Upper lobe of left lung (tissue), 6 donors: ENCODE measurements at regions not wholly inside any gene's neighbourhood (a gene's known extent, or its start where the extent isn't known, plus 50 kb on each side); places are given as distances from the start of the nearest gene placed in this dataset.

Experiments
- ATAC-seq, 2 donors: fragments of 200-7000 bp; cut with Tn5 transposase; one replicate each; pipeline ENCODE4 v1.9.1; 2022; ENCODE audit warnings: mild to moderate bottlenecking in 2 of 2, moderate library complexity in 2 of 2; ENCODE audit not compliant: low FRiP score in 2 of 2
- DNase-seq, 2 donors: peaks; one replicate each; pipeline ENCODE4 v3.0.0-alpha.2; 2019 to 2020
- H3K27ac ChIP-seq, 4 donors: fragments of 200-600 bp; sonication (generic); one replicate each; pipeline ENCODE4 v1.5.1; 2016 to 2019
- H3K27me3 ChIP-seq, 4 donors: fragments of 200-600 bp; sonication (generic); one replicate each; pipeline ENCODE4 v1.5.1; 2017 to 2019
- H3K36me3 ChIP-seq, 4 donors: fragments of 200-600 bp; sonication (generic); one replicate each; pipeline ENCODE4 v1.5.1; 2016 to 2019
- H3K4me1 ChIP-seq, 4 donors: fragments of 200-600 bp; sonication (generic); one replicate each; pipeline ENCODE4 v1.5.1; 2018 to 2019
- H3K4me3 ChIP-seq, 4 donors: fragments of 200-600 bp; sonication (generic); one replicate each; pipeline ENCODE4 v1.5.1; 2017 to 2019; ENCODE audit warnings: mild to moderate bottlenecking in 2 of 4, moderate library complexity in 1 of 4
- H3K9me3 ChIP-seq, 4 donors: fragments of 200-600 bp; sonication (generic); one replicate each; pipeline ENCODE4 v1.5.1; 2018 to 2019
- CTCF ChIP-seq, 6 experiments: fragments of 450-650 bp in 4 of 6; fragments of 200-600 bp in 2 of 6; sonication (generic) in 2 of 6; IDR thresholded peaks; one replicate each; pipeline ENCODE4 v1.5.1; 2016 to 2019; ENCODE audit warnings: antibody characterized with exemption in 6 of 6
- EP300 ChIP-seq, 4 donors: sonication (generic); formaldehyde crosslinking; IDR thresholded peaks; one replicate each; pipeline ENCODE4 v1.5.1; 2017; ENCODE audit warnings: antibody characterized with exemption in 4 of 4, control low read depth in 2 of 4
- POLR2A ChIP-seq, 4 donors: fragments of 450-650 bp; IDR thresholded peaks; one replicate each; pipeline ENCODE4 v1.5.1; 2016 to 2017; ENCODE audit warnings: antibody characterized with exemption in 4 of 4, mild to moderate bottlenecking in 2 of 4
- POLR2AphosphoS5 ChIP-seq, 2 donors: sonication (generic); formaldehyde crosslinking; IDR thresholded peaks; one replicate each; pipeline ENCODE4 v1.5.1; 2017; ENCODE audit warnings: antibody characterized with exemption in 2 of 2
- WGBS, 2 donors: methylation state at CpG; one replicate each; pipeline ENCODE4 v1.1.5; 2017 to 2018; 5-methylcytosine and 5-hydroxymethylcytosine counted together
- donor health status: DM: no; HTN: no; CAD: no; lungs with moderate emphysema.
- donor health status: DM: no; HTN: yes; CAD: no; lungs with severe emphysema.

- DNase-seq (no peak), ATAC-seq (no peak)
- H3K27ac ChIP-seq: no peak overlapping the region
- WGBS, 2 donors: 70 to 89% methylated on average over 3 of the region's 3 CpGs
- no peaks in the 10 kb centered on the region for H3K27me3 ChIP-seq
- H3K4me3 ChIP-seq: no peak overlapping the region
- H3K4me1 ChIP-seq: no peaks in the 10 kb centered on the region
- TF ChIP-seq CTCF (IDR thresholded peaks at IDR 0.05) (no peak), EP300 (IDR thresholded peaks at IDR 0.05) (no peak), POLR2AphosphoS5 (IDR thresholded peaks at IDR 0.05) (no peak), POLR2A (IDR thresholded peaks at IDR 0.05) (no peak)
- peaks cover 0 to 4% (median 3%) of the 10 kb centered on the region in 4 donors for H3K9me3 ChIP-seq
- no peaks in the 10 kb centered on the region for H3K36me3 ChIP-seq
These were observed 55.9 kb upstream of the KIAA1217 start for GRCh38 chr10:24153031-24153430.

- H3K27ac ChIP-seq: no peak overlapping the region
- H3K27me3 ChIP-seq: no peaks in the 10 kb centered on the region
- no peak for TF ChIP-seq POLR2A (IDR thresholded peaks at IDR 0.05)
- TF ChIP-seq CTCF (IDR thresholded peaks at IDR 0.05): no peak
- no peak for TF ChIP-seq EP300 (IDR thresholded peaks at IDR 0.05)
- TF ChIP-seq POLR2AphosphoS5 (IDR thresholded peaks at IDR 0.05): no peak
- no peak for DNase-seq
- WGBS, 2 donors: 78 to 83% methylated on average over 3 of the region's 3 CpGs
- no peak overlapping the region for H3K4me3 ChIP-seq
- no peaks in the 10 kb centered on the region for H3K36me3 ChIP-seq
- H3K4me1 ChIP-seq: no peaks in the 10 kb centered on the region
- ATAC-seq: no peak
- peaks cover 0 to 5% (median 4%) of the 10 kb centered on the region in 4 donors for H3K9me3 ChIP-seq
These were observed 55.4 kb upstream of the KIAA1217 start for GRCh38 chr10:24153537-24153936.

GRCh38 chr10:24156686-24157085, 52.3 kb upstream of the KIAA1217 start:
- H3K4me3 ChIP-seq: no peak overlapping the region
- H3K27me3 ChIP-seq: no peaks in the 10 kb centered on the region
- no peak for DNase-seq
- WGBS, 2 donors: 63 to 74% methylated on average over 3 of the region's 3 CpGs
- H3K9me3 ChIP-seq: peaks cover 0 to 5% (median 4%) of the 10 kb centered on the region in 4 donors
- no peak for ATAC-seq
- no peak for TF ChIP-seq POLR2AphosphoS5 (IDR thresholded peaks at IDR 0.05)
- no peak for TF ChIP-seq POLR2A (IDR thresholded peaks at IDR 0.05)
- no peak for TF ChIP-seq CTCF (IDR thresholded peaks at IDR 0.05)
- H3K36me3 ChIP-seq: no peaks in the 10 kb centered on the region
- H3K27ac ChIP-seq: no peak overlapping the region
- H3K4me1 ChIP-seq: no peaks in the 10 kb centered on the region

GRCh38 chr10:24157567-24157966, 51.4 kb upstream of the KIAA1217 start:
- peaks cover 0 to 5% (median 4%) of the 10 kb centered on the region in 4 donors for H3K9me3 ChIP-seq
- H3K4me3 ChIP-seq: no peak overlapping the region
- H3K4me1 ChIP-seq: no peaks in the 10 kb centered on the region
- no peak for ATAC-seq
- H3K36me3 ChIP-seq: no peaks in the 10 kb centered on the region
- H3K27me3 ChIP-seq: no peaks in the 10 kb centered on the region
- no peak overlapping the region for H3K27ac ChIP-seq
- TF ChIP-seq POLR2AphosphoS5 (IDR thresholded peaks at IDR 0.05) (no peak), CTCF (IDR thresholded peaks at IDR 0.05) (no peak)
- DNase-seq: no peak
